ENCODE measurements at regions not wholly inside any gene's neighbourhood (a gene's known extent, or its start where the extent isn't known, plus 50 kb on each side); places are given as distances from the start of the nearest gene placed in this dataset.

DNA sequence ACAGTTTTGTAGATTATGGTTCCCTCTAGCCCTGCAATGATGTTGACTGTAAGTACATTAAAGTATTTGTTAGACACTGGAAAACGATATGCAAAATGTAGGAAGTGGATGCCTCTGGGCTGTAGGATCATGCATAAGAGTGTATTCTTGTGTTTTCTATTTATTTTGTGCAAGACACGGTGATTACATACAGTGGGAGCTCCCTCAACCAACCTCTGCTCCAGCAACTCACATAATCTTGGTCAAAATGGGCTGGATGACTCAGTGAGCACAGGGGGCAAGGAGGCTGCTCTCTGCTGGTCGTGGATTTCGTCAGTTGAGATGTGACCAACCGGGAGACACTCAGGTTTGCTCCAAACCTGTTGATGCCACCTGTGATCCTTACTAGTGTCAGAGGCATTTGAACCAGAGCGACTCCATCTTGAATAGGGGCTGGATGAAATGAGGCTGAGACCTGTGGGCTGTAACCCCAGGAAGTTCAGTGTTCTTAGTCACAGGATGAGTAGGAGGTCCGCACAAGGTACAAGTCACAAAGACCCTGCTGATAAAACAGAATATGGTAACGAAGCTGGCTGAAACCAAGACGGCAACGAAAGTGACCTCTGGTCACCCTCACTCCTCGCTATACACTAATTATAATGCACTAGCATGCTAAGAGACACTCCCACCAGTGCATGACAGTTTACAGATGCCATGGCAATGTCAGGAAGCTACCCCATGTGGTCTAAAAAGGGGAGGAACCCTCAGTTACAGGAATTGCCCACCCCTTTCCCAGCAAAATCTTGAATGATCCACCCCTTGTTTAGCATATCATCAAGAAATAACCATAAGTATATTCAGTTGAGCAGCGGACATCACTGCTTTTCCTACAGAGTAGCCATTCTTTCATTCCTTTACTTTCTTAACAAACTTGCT lies 56.4 kb upstream of the FAM20C start:
- DNase-seq (ENCODE audit: low spot score) = no peak

DNA sequence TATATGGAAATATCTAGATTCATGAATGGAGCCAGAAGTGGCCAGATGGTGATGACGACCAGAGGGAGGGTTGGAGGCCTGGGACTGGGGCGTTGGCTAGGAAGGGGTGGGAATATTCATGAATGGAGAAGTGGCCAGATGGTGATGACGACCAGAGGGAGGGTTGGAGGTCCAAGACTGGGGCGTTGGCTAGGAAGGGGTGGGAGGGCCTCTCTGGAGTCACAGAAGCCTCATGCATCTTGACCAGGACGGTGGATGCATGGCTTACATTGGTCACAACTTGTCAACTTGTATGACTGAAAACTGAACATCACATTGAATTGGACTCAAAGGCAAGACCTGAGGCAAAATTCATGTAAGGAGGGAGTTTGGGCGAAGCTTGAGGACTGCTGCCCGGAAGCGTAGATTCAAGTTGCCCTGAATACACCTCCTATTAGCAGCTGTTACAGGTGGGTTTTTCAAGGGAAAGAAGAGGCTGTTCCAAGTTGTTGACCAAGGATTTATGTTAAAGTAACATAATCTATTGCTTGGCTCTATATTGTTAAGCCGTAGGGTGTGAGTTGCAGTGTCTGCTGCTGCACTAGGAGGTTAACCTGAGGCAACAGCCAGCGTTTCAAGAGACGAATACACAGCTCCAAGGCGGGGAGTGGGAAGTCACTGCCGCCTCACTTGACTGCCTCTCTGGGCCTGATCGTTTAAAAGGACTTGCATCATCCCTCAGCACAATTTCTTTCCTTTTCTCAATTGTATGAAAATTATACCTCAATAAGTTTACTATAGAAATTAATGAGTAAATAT lies 55.1 kb upstream of the FAM20C start:
- no peak for DNase-seq (ENCODE audit: low spot score)

DNA sequence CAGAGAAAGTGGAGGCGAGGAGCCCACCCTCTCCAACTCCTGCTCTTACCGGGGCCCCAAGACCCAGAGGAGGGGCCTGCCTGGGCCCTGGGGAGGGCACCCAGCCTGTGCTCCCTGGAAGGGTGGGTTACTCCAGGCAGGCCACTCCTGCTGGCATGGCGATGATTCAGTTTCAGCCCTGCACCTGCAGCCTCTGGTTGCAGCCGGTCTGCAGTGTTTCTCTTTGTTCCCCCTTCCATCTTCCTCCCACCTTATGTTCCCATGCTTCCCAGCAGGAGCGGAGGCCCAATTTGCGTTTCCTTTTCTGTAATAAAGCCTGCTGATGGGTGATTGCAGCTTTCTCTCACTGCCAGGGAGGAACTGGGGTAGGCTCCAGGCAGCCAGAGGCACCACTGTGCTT lies 53.2 kb upstream of the FAM20C start:
- DNase-seq (ENCODE audit: low spot score) = no peak

DNA sequence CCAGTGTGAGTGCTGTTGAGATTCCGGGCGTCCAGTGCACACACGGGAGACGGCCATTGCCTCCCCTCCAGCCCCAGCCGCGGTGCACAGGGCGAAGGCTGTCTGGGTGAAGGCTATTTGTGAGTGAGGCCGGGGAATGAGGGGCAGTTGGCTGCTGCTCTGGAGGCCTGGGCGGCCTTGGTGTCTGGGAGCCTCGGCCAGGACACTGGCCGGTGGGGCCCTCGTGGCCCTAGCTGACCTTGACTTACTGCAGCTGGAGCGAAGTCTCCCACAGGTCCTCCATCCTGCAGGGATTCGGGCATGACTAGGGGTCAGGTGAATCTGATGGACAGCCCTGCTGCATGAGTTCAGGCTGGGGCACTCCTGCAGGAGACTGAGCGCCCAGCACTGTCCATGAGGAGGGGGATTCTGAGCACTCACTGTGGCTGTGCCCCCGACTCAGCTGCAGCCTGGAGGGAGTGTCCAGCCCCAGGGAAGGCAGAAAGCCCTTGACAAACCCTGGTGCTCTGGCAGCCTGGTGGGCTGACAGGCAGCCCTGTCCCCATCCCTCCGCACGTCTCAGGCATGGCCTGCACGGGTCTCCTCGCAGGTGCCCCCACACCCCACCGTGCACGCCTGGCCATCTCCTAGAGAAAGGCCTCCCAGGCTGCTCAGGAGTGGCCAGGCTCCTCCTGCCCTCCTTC lies 52.7 kb upstream of the FAM20C start:
- DNase-seq (ENCODE audit: low spot score) = no peak

DNA sequence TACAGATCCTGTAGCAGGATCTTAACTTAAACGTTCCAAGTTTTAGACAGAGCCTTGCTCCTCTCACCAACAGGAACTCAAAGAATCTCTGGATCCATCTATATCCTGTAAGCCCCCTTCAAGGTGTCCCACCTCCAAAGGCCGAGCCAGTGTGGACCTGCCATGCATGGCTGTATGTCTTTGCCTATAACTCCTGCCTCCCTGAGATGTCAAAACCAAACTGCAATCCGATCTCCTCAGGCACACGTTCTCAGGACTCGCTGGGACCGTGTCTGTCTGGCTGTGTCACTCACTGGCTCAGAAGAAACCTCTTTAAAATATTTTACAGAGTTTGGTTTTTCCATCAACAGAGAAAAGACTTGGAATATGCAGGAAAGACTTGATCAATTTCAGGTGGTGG lies 51.4 kb upstream of the FAM20C start:
- DNase-seq (ENCODE audit: low spot score) = no peak

DNA sequence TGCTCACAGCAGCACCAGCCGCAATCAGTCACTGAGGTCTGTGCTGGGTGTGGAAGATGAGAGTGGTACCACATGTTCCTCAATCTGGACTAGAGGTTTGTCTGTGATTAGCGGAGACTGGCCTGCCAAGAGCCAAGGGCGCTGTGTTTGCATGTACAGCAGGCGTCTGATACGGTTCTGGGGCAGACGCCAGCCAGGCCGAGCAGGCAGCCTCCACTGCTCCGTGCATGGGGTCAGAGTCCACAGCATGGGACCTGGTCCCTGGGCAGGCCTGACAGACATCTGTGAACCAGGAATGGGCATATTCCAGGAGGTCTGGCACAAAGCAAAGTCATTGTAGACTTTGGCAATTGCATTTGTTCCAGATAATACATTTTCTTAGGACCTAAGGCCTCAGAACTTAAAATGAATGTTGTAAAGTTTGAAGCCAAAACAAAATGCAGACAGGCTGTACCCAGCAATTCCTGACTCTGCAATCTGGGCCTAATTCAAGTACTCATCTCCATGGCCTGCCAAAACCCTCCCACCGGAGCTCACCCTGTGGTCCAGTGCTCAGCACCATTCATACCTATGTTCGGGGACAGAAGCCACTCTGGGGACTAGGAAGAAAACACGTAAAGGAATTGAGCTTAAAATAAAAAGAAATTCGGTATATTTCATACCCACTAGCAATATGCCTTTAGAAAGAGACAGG lies 50.0 kb upstream of the FAM20C start:
- DNase-seq (ENCODE audit: low spot score) = no peak
